NCI-H1105 (cell line): ENCODE measurements at regions not wholly inside any gene's neighbourhood (a gene's known extent, or its start where the extent isn't known, plus 50 kb on each side); places are given as distances from the start of the nearest gene placed in this dataset.

Source experiments
- DNase-seq: peaks from one replicate; lab custom pipeline; 2025; lab: John Stamatoyannopoulos, UW

- no peak for DNase-seq
These were observed 57.8 kb upstream of the TBC1D5 start for GRCh38 chr3:17800232-17800631.

- DNase-seq: no peak
These were observed 56.9 kb upstream of the TBC1D5 start for GRCh38 chr3:17799312-17799711.

DNA sequence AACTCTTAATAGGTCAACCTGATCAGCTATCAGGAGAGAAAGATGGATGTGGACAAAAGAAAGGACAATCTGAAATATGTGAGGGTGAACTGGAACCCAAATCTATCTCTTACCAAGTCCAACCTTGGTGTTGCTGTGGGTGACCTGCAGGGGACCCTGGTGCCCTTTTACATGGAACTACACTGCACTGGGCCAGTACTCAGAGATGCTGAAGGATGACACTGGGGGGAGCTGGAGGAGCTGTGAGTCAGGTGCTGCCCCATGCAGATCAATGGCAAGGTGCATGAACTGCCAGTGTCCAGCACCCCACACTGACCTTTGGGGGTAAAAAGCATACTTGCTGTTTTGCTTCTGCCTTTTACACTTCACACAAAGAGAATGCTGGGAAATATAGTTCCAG, 55.6 kb upstream of the TBC1D5 start:
- DNase-seq: no peak

DNA sequence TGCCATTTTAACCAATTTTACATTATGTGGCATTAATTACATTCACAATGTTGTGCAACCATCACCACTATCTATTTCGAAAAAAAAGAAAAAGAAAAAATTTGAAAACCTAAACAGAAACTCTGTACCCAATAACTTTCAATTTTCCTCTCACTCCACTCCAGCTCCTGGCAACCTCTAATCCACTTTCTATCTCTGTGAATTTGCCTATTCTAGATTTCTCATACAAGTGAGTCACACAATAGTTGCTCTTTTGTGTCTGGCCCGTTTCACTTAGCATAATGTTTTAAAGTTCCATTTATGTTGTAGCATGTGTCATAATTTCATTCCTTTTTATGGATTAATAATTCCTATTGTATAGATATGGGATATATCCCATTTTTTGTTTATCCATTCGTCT, 53.3 kb upstream of the TBC1D5 start:
- DNase-seq: no peak

- DNase-seq: no peak
These were observed 52.8 kb upstream of the TBC1D5 start for GRCh38 chr3:17795280-17795679.

DNA sequence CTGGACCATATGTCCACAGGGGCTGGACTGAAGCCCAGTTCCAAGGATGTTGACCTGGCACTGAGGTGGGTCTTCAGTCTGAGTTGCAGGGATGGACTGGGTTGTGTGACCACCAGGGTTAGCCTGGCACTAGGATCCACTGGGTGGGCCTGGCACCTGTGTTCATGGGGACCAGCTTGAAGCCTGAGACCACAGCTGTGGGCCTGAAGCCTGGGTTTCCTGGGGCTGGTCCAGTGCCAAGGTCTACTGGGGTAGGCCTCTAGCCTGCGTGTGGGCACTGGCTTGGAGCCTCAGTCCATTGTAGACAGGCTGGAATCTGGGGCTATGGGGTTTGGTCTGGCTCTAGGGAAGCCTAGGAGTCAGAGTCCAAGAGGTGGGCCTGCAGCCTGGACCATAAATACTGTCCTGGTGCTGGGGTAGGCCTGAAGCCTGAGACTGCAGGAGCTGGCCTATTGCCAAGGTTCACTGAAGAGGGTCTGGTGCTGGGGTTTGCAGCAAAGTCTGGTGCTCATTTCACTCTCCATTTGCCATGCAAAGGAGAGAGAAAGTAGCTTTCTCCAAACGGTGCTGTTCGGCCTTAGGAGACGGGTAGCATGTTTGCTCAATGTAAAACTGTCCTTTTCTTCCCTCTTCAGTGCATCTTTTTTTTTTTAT, 51.2 kb upstream of the TBC1D5 start:
- no peak for DNase-seq
